ENCODE measurements at regions not wholly inside any gene's neighbourhood (a gene's known extent, or its start where the extent isn't known, plus 50 kb on each side); places are given as distances from the start of the nearest gene placed in this dataset.
A peak's percentile ranks its signal among the peaks of the same experiment; 100 is the strongest.
"Not testable (repeated sequence)": the region's sequence is repeated elsewhere in the genome, so short reads cannot be mapped to it uniquely, and the experiment has no call there.

DNA sequence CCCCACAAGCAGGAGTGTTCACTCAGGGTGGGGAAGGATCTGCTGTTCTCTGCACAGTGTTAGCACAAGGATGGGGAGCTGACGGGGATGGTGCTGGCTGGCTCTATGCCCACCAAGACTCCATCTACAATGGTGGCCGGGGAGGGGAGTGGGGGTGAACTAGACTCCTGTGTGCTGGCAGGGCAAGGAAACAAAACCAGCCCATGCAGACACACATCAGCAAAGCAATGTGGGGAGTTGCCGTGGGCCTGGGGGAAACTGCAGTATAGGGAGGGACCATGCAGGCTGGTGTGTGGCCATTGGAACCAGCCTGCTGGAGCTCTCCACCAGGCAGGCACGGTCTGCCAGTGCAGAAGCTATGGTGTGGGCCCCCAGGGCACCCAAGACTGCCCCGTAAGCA is 195.1 kb downstream of the PWWP3B start:
- no peak for DNase-seq

DNA sequence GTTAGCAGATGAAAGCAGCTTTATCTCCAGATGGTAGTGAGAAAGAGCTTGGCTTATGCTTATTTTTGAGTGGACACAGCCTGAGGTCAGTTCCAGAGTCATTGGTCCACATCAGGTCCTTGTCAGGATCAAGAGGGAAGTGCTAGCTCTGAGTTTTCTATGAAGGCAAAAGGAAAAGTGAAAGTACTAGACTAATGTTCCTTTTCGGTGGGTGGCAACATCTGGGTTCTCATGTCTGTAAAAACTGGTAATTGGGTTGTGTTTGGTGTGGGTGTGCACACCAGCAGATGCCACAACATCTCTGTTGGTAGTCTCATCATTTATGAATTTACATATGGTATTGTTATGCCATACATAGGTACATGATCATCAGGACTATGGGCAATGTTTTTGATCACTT is 210.5 kb downstream of the PWWP3B start:
- no peak for DNase-seq

DNA sequence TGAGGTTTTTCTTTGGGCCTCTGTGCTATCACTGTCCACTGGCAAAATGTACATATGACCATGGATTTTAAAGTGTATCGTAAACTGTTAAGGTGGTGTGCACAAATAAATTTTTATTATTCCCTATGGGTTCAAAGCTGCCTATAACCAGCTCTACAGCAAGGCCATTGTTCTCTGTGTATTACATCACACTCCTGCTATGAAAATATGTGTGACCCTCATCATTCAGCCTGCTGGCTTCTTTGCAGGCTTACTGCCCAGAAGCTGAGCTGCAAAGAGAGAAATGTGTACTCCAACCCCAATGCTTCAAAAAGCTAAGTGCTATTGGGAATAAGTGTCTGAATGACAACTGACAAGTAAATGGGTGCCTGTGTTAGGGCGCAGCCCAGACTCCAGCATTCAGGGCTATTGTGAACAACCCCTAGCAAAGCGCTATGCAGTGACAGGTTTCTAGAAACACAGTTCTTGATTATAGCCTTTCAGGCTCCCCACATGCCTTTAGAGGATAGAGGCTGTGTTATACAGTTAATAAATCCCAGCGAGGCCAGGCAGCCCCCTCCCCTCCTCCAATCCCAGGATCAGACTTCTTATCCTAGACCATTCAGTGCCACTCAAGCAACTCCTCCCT is 220.4 kb upstream of the RADX start:
- DNase-seq: no peak

DNA sequence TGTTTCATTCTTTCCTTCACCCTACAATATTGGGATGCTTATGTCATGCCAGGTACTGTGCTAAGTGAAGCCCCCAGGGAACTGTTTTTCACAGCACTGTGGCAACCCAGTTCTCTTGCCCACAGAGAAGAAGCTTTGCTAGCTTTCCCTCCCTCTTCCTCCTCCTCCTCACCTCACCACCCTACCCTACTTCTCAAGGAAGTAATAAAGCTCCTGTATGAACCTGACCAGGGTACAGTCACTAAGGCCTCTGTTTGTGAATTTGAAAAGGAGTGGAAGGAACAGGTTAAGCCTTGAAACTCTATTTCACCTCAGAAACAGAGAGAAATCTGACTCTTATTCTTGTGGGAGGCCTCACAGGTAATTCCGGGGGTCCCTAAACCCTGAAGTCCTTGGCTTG is 219.4 kb upstream of the RADX start:
- no peak for DNase-seq

DNA sequence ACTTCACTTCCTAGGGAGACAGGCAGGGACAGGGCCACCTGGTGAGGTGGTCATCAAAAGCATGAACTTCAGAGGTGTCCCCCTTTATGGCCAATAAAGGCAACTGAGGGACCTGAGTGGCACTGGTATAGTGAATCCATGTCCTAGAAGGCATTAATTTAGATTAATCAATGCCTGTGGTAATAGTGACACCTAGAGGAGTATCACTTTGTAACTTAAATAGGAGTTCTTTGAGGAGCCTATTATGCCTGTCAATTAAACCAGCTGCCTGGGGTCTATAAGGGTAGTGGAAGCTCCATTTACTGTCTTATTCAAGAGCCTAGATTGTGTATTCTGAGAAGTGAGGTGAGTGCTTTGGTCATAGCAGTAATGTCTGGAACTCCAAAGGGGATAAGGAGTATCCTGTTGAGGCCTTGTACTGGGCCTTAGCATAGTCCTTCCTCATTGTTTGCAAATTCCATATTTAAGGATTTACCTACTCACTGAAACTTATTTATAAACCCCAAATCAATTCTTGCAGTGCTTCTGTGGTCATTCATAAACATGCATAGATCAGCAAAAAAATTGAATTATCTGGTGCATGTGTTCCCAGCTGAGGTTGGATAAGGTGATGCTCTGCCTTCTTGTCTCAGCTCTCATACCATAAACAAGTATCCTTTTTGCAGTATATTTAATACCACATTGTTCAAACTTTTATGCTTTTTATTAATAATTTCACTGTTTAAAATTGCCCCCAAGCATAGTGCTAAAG is 213.8 kb upstream of the RADX start:
- DNase-seq: no peak

DNA sequence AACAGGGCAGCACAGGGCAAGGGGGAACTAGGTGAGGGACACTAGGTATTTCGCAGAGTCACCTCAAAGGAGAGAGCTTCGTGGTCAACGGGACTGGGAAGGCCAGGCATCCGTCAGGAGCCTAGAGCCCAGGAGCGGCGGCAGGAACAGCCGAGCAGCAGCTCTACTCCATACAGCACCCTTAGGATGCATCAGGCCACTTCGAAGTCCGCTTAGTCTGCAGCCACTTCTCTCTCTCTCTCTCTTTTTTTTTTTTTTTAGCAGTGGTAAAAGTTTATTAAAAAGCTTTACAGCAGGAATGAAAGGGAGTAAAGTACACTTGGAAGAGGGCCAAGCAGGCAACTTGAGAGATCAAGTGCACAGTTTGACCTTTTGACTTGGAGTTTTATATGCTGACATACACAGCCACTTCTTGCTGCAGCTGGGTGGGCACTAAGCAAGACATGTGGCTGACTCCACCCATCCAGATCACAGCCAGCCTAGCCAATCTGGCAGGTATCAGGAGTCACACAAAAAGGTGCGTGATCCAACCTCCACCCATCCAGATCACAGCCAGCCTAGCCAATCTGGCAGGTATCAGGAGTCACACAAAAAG is 209.7 kb upstream of the RADX start:
- DNase-seq: no peak

DNA sequence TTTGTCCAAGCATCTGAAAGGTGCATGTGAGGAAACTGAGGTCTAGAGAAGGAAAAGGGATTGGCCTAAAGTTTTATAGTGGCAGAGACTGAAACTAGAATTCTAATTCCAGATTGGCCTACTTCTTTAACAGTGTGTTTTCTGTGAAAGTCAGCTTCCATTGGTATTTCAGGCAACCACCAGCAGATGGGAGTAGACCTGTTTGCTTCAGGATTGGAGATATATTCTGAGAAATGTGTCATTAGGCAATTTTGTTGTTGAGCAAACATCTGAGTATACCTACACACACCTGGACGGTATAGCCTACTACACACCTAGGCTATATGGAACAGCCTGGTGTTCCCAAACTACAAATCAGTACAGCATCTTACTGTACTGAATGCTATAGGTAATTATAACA is 207.3 kb upstream of the RADX start:
- DNase-seq: no peak

DNA sequence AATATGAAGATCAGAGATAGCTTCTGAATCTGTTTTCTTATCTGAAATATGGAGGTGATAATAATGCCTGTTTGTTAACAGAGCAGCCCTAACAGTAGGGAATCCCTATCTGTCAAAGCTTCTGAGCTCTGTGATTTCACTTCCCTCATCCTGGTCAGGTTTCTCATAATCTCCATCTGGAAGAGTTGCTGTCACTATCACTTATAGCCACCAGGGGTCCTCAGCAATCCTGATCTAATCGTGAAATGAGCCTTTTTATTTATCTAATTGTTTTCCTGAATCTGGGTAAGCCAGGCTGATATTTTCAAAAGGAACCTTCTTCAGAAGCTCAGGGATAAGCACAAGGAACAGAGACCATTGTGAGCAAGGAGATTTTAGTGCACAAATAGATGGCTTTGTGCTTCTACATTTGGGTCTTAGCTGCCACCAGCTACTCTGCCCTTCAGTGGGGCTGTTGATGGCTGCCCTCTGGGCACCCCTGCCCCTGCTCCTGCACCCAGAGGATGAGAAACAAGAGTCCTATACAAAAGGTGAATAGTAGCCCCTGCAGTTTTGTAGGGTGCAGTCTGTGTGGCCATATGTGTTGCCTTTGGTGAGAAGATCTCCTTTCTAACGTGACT is 196.4 kb upstream of the RADX start:
- DNase-seq: no peak

DNA sequence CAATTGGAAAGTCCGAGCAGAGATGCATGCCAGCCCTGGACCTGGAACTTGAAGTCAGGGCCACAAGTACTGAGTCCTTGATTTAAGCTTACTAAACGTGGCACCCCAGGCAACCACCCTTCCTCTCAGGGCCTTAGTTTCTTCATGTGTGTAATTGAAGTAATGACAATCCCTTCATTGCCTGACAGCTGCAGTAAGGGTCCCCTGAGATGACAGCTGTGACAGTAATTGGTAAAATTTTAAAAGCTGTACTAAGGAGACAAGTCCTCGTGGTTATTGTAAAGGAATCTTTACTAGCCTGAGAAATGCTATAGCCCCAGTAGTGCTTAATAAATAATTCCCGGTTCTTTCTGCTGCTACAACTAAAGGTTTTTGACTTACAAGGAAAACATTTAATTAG is 175.1 kb upstream of the RADX start:
- no peak for DNase-seq

DNA sequence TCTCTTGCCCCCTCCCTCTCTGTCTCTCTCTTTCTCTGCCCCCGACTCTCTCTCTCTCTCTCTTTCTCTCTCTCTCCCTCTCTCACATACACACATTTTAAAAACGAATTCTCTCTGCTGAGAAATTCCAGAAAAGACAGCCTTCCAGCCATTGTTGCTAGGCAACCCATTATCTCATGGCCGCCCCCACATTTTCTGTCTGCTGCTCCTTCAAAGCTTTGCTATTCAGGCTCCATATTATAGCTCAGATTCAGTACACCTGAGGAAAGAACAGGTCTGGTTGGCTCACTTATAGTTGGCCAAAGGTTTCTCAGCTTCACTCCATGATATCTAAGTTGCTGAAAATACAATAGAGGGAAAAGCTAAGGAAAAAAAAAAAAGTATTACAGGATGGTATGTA is 174.4 kb upstream of the RADX start:
- DNase-seq: no peak

DNA sequence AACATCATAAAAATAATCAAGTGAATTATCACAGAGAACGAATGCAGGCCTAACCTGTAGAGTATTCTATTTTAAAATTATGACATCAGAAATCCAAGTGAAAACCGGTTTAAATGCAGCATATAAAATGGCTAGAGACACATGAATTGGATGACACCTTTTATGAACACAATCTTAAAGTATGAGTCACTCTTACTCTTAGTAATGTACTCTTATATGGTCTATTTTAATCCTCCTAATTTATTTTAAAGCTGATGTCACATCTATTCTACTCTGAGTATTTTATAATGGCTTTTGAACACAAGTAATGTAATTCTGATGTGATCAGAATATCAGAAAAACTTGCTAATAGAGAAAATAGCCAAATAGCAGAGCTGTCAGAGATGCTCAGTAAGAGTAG is 161.4 kb upstream of the RADX start:
- no peak for DNase-seq

DNA sequence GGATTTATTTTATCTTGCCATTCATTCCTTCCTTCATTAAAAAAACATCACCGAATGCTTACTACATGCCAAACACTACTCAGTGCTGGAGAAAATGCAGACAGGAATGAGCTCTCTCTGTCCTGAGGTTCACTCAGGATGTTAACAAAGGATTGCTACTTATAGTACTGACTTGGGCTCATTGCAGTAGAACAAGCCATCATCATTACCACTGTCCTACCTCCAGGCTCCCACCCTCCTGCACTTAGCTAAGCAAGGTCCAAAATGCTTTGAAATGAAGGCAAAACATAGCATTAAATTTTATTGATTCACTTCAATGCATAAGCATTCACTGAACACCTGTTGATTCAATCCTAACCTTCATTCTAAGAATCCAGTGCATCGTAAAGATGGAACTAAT is 159.8 kb upstream of the RADX start:
- no peak for DNase-seq

DNA sequence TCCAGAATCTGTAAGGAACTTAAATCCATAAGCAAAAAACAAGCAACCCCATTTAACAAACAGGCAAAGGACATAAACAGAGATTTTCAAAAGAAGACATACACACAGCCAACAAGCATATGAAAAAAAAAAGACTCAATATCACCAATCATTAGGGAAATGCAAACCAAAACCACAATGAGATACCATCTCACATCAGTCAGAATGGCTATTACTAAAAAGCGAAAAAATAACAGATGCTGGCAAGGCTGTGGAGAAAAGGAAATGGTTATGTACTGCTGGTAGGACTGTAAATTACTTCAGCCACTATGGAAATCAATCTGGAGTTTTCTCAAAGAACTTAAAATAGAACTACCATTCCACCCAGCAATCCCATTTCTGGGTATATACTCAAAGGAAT is 156.8 kb upstream of the RADX start:
- DNase-seq: no peak

DNA sequence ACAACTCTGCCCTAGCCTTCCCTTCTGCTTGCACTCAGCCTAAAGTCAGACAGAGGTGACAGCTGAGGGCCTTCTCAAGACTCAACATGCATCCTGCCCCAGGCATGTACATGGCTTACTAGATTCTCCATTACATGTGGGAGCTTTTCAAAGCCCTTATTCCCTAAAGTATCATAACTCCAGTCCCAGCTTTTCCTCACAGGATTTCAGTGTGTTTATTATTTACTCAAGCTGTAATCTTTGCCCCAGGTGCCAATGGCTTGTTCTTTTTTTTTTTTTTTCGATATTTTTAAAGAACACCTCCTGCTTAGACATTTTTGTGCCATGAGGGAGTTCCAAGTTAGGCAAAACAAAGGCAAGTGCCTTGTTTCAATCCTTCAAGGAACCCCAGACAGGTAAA is 154.0 kb upstream of the RADX start:
- no peak for DNase-seq

DNA sequence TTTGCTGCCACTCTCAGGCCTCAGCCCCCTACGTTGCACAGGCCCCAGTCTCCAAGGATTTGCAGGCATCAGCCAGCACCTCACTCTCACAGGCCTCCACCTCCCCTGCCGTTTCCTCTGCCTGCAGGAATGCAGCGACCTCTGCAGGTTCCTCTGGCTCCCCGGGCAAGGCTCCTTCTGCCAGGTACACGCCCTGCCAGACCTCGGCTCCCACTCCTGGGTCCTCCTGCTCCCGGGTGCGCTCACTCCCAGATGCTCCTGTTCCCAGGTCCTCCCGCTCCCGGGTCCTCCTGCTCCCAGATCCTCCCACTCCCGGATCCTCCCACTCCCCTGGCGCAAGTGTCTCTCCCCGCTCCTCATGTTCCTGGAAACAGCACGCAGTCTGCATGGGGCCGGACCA is 144.4 kb upstream of the RADX start:
- no peak for DNase-seq

DNA sequence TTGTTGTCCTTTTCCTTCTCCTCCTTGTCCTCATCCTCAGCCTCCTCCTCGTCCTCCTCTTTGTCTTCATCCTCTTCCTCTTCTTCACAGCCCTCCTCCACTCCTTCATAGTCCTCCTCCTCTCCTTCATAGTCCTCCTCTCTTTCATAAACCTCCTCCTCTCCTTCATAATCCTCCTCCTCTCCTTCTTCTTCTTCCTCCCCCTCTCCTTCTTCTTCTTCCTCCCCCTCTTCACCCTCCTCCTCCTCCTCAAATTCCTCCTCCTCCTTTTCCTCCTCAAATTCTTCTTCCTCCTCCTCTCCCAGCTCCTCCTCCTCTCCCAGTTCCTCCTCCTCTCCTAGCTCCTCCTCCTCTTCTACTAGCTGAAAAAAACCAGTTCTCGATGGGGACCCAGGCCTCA is 143.8 kb upstream of the RADX start:
- no peak for DNase-seq

DNA sequence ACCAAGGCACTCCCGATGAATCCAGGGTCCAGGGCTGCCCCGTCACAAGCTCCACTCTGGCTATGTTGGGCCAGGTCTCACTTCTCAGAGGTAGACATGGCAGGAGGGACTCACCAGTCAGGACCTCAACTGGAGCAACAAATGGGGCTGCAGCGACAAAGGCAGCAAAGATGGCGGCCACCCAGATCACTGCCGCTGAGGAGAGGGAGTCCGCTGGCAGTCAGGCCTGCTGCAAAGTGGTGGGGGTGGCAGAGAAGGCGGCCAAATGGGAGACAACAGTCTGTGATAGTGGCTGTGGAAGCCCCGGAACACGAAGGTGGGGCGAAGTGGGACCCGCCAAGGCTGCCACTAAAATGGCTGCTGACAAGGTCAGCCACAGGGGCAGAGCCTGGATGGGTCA is 143.3 kb upstream of the RADX start:
- DNase-seq: no peak

DNA sequence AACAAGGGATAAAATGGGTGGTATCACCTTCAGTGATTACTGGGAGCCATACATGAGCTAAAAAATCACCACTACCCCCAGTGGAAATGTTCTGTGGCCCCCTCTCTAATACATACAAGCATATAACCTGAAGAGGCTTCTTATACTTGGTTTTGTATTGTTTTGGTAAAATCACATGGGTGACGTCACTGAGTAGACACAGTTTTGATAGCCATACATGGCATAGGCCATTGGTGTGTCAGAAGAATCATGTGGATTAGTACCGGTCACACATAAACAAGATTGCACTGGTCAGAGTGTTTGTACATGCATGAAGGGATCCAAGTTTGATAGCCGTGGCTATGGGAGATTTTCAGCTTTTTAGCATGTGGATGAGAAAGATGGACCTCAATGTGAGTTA is 131.9 kb upstream of the RADX start:
- no peak for DNase-seq

DNA sequence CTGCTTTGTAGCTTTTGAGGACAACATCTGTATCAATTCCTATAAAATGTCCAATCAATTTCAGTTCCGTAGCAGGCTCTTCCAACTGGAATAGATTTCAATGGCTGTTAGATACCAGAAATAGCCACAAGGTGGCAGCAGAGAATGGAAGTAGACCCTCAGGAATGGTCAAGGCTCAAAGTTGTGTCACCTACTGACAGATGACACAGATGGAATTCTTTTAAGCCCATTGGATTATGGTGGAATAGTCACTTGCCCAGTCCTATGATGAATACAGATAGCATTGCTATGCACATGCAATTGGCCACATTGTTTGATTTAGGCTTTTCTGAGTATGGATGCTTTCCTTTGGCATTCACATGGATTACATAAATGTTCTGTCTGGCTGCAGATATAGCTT is 130.4 kb upstream of the RADX start:
- peak; percentile 2 for DNase-seq

DNA sequence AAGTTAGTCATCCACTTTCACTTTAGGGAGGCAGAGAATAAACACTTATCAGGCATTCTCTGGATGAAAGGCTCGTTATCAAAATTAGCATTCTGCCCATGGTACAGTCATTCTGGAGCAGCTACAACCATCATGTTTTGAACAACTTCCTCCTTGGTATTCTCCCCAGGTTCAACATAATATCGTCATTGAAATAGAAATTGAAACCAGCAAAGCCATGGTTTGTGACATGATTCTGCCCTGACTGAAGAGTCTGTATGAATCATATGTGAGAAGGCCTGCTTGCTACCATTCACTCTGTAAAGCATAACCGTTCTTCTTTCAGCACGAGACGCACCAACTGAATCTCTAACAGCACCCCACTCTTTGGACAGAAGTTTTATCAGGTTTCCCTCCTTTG is 127.5 kb upstream of the RADX start:
- no peak for DNase-seq

DNA sequence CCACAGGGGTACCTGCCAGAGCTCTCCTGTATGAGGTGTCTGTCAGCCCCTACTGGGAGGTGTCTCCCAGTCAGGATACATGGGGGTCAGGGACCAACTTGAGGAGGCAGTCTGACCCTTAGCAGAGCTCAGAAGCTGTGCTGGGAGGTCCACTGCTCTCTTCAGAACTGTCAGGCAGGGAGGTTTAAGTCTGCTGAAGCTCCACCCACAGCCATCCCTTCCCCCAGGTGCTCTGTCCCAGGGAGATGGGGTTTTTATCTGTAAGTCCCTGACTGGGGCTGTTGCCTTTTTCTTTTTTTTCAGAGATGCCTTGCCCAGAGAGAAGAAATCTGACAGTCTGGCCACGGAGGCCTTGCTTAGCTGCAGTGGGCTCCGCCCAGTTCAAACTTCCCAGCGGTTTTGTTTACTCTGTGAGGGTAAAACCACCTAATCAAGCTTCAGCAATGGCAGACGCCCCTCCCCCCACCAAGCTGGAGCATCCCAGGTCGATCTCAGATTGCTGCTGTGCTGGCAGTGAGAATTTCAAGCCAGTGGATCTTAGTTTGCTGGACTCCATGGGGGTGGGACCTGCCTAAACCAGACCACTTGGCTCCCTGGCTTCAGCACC is 118.5 kb upstream of the RADX start:
- DNase-seq: not testable (repeated sequence)

DNA sequence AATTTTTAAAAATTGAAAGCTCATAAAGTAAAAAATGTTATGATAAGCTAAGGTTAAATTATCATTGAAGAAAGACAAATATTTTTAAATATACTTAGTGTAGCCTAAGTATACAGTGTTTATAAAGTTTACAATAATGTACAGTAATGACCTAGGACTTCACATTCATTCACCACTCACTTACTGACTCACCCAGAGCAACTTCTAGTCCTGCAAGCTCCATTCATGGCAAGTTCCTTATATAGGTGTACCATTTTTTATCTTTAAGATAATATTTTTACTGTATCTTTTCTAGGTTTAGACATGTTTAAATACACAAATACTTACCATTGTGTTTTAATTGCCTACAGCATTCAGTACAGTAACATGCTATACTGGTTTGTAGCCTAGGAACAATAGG is 112.3 kb upstream of the RADX start:
- DNase-seq: no peak

DNA sequence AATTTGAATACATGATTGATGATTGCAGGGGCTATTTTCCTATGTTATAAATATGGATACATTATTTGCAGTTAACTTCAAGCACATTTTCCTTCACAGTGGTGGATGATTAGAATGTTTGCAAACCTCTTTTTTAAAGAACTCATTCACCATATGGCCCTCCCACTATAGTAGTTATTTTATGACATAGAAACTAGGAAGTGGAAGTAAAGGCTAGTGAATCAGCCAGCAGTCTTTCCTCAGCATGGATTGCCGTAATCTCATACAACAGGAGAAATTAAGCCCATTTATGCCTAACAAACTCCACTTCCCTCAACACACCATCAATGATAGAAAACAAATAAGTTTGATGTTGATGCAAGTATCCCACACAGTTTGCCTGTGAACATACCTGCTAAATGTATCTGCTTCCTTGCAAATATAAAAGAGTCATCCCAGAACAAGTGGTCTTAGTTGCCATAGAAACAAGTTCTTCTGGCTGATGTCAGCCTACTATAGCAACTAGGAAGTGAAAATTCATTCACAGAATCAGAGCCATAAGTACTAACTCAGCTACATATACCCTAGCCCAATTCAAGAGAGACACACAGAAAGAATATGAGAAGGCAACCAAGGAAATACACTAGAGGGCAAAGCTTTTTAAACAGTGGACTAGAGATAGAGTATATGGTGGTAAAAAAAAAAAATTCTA is 100.9 kb upstream of the RADX start:
- no peak for DNase-seq

Data from stimulated activated CD4-positive, alpha-beta T cell treated with anti-CD3 and anti-CD28 coated beads, Interleukin-12 subunit alpha, Interleukin-12 subunit beta, amount 100 ng/mL, for 4 hours (primary cell).